Esophagus muscularis mucosa (tissue), 4 donors: ENCODE measurements at regions not wholly inside any gene's neighbourhood (a gene's known extent, or its start where the extent isn't known, plus 50 kb on each side); places are given as distances from the start of the nearest gene placed in this dataset.

Source experiments
- DNase-seq: peaks from one replicate; pipeline ENCODE4 v3.0.0-alpha.2; 2017; ENCODE audit errors: extremely low spot score
- H3K27ac ChIP-seq, 4 donors: fragments of 200-600 bp; sonication (generic); replicated peaks in 1 of 4; 1 replicate in 3 of 4; 2 replicates in 1 of 4; pipeline ENCODE4 v1.5.1; 2016 to 2019; ENCODE audit warnings: mild to moderate bottlenecking in 1 of 4
- H3K27me3 ChIP-seq, 4 donors: fragments of 200-600 bp; sonication (generic); one replicate each; pipeline versions ENCODE4 v1.5.1 to v1.6.0; 2016 to 2019
- H3K36me3 ChIP-seq, 4 donors: fragments of 200-600 bp; sonication (generic); one replicate each; pipeline ENCODE4 v1.5.1; 2016 to 2019
- H3K4me1 ChIP-seq, 4 donors: fragments of 200-600 bp; sonication (generic); one replicate each; pipeline ENCODE4 v1.5.1; 2016 to 2019
- H3K4me3 ChIP-seq, 4 donors: fragments of 200-600 bp; sonication (generic); 1 replicate in 2 of 4; 2 replicates in 2 of 4; pipeline ENCODE4 v1.5.1; 2016 to 2019; ENCODE audit warnings: mild to moderate bottlenecking in 4 of 4, moderate library complexity in 1 of 4
- H3K9me3 ChIP-seq, 4 donors: fragments of 200-600 bp; sonication (generic); 1 replicate in 3 of 4; 2 replicates in 1 of 4; pipeline ENCODE4 v1.5.1; 2016 to 2019
- CTCF ChIP-seq, 3 experiments: fragments of 200-600 bp in 2 of 3; fragments of 450-650 bp in 1 of 3; sonication (generic) in 2 of 3; IDR thresholded peaks; one replicate each; pipeline ENCODE4 v1.5.1; 2017 to 2019; ENCODE audit warnings: antibody characterized with exemption in 3 of 3, mild to moderate bottlenecking in 2 of 3, moderate library complexity in 1 of 3
- EP300 ChIP-seq: sonication (generic); formaldehyde crosslinking; IDR thresholded peaks from one replicate; pipeline ENCODE4 v1.6.1; 2017; ENCODE audit warnings: antibody characterized with exemption
- POLR2A ChIP-seq: fragments of 450-650 bp; IDR thresholded peaks from one replicate; pipeline ENCODE4 v1.6.1; 2017; ENCODE audit warnings: antibody characterized with exemption, moderate library complexity, mild to moderate bottlenecking, low read depth
- POLR2AphosphoS5 ChIP-seq, 2 donors: sonication (generic); formaldehyde crosslinking; IDR thresholded peaks; one replicate each; pipeline ENCODE4 v1.6.1; 2017; ENCODE audit warnings: antibody characterized with exemption in 2 of 2
- WGBS: methylation state at CpG from one replicate; pipeline ENCODE4 v1.1.5; 2018; 5-methylcytosine and 5-hydroxymethylcytosine counted together
- intact Hi-C: fragments of 100-400 bp; cut with DNase I; formaldehyde crosslinking; loops from one replicate; pipeline ENCODE4 v1.15.1; 2023
- small RNA-seq, 3 donors: library from RNA; depleted of rRNA; stranded (forward); fragments of <200 nt; gene quantifications; one replicate each; pipeline ENCODE3, GENCODE V24; 2016

DNA sequence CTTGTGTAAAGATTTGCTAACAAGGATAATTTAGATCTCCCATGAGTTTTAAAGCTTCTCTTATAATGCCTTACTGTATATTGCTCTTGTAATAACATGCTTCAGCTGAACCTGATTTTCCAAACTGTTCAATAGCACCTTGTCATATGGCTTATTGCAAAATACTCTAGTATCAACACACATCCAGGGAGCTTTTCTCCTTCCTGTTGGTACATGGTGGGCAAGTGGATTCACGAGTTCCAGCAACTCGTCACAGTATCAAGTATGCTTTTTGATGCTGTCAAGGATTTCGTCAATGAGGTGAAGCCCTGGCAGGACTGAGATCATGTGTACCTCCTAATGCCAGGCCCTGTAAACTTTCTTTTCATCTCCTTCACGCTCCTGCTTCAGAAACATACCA lies 59.5 kb upstream of the ITPRID2 start:
- WGBS, result 94% methylated on average over 4 of the region's 4 CpGs
- H3K27ac ChIP-seq, result no peak overlapping the region
- no peak for DNase-seq
- intact Hi-C loops, result no loop called here
- no peaks in the 10 kb centered on the region for H3K27me3 ChIP-seq
- no peaks in the 10 kb centered on the region for H3K36me3 ChIP-seq
- no peak overlapping the region for H3K4me3 ChIP-seq
- TF ChIP-seq POLR2AphosphoS5 (IDR thresholded peaks at IDR 0.05), result no peak
- no peak for TF ChIP-seq EP300
- no peaks in the 10 kb centered on the region for H3K4me1 ChIP-seq
- H3K9me3 ChIP-seq, result no peaks in the 10 kb centered on the region

- intact Hi-C loops, result no loop called here
- H3K27ac ChIP-seq, result no peak overlapping the region
- no peaks in the 10 kb centered on the region for H3K9me3 ChIP-seq
- 93% methylated on average over 2 of the region's 2 CpGs for WGBS
- DNase-seq, result no peak
- peaks cover 0 to 6% (median 3%) of the 10 kb centered on the region in 4 donors for H3K4me1 ChIP-seq
- TF ChIP-seq EP300, result no peak
- TF ChIP-seq CTCF (IDR thresholded peaks at IDR 0.05), result no peak
- no peak for TF ChIP-seq POLR2A
- TF ChIP-seq POLR2AphosphoS5 (IDR thresholded peaks at IDR 0.05), result no peak
- H3K36me3 ChIP-seq, result no peaks in the 10 kb centered on the region
- no peak overlapping the region for H3K4me3 ChIP-seq
- no peaks in the 10 kb centered on the region for H3K27me3 ChIP-seq
Observed at GRCh38 chr2:181836583-181836982, 54.9 kb upstream of the ITPRID2 start.

GRCh38 chr2:181837563-181837962 lies 54.0 kb upstream of the ITPRID2 start:
- Histone ChIP-seq H3K27ac (no peak overlapping the region), H3K36me3 (no peaks in the 10 kb centered on the region), H3K9me3 (no peaks in the 10 kb centered on the region), H3K4me3 (no peak overlapping the region), H3K4me1 (peaks cover 0 to 6% (median 3%) of the 10 kb centered on the region in 4 donors), H3K27me3 (no peaks in the 10 kb centered on the region)
- intact Hi-C loops, result no loop called here
- DNase-seq, result no peak
- TF ChIP-seq CTCF (IDR thresholded peaks at IDR 0.05), result no peak
- 85% methylated on average over 2 of the region's 2 CpGs for WGBS

GRCh38 chr2:181839811-181840210 lies 51.7 kb upstream of the ITPRID2 start:
- Histone ChIP-seq H3K36me3 (no peaks in the 10 kb centered on the region), H3K9me3 (no peaks in the 10 kb centered on the region), H3K27me3 (no peaks in the 10 kb centered on the region), H3K27ac (no peak overlapping the region), H3K4me1 (peaks cover 0 to 6% (median 3%) of the 10 kb centered on the region in 4 donors), H3K4me3 (no peak overlapping the region)
- intact Hi-C loops, result no loop called here
- DNase-seq, result no peak
- WGBS, result 41% methylated on average over 1 of the region's 1 CpG
- TF ChIP-seq POLR2AphosphoS5 (IDR thresholded peaks at IDR 0.05) (no peak), POLR2A (no peak), CTCF (IDR thresholded peaks at IDR 0.05) (no peak), EP300 (no peak)

GRCh38 chr2:181841079-181841478 lies 50.5 kb upstream of the ITPRID2 start:
- no peak overlapping the region for H3K4me3 ChIP-seq
- intact Hi-C loops, result no loop called here

More at GRCh38 chr2:181841079-181841478, 50.5 kb upstream of the ITPRID2 start:
- Histone ChIP-seq H3K27ac (no peak overlapping the region), H3K4me1 (peaks cover 0 to 6% (median 3%) of the 10 kb centered on the region in 4 donors), H3K36me3 (no peaks in the 10 kb centered on the region), H3K9me3 (no peaks in the 10 kb centered on the region), H3K27me3 (no peaks in the 10 kb centered on the region)
- DNase-seq, result no peak
- 74% methylated on average over 2 of the region's 2 CpGs for WGBS
- TF ChIP-seq EP300 (no peak), POLR2A (no peak), CTCF (IDR thresholded peaks at IDR 0.05) (no peak)

Small RNA genes in the stretch of these regions (small RNA-seq; reads per million reads assigned to genes)
- gene RNU6ATAC19P, result 0 reads per million in 3 donors
